PC-3 (cell line): ENCODE measurements at regions not wholly inside any gene's neighbourhood (a gene's known extent, or its start where the extent isn't known, plus 50 kb on each side); places are given as distances from the start of the nearest gene placed in this dataset.

ENCODE experiments used
- ATAC-seq: fragments of 200-7000 bp; cut with Tn5 transposase; 2 replicates; pipeline ENCODE4 v1.9.1; 2020; ENCODE audit warnings: mild to moderate bottlenecking, moderate library complexity
- BruUV-seq: library from RNA; stranded (reverse); fragments of 400-500 nt; replicated peaks from 2 replicates; lab custom pipeline; 2021; lab: Mats Ljungman, UMichigan
- CTCF ChIA-PET: fragments of 300-600 bp; sonication (Branson Sonifier 250); formaldehyde crosslinking; loops from one replicate; lab custom pipeline; 2022; ENCODE audit warnings: antibody characterized with exemption; lab: Charles Lee
- POLR2A ChIA-PET: fragments of 300-600 bp; sonication (Branson Sonifier 250); formaldehyde crosslinking; loops from one replicate; lab custom pipeline; 2022; ENCODE audit warnings: antibody characterized with exemption; ENCODE audit not compliant: unreplicated experiment; lab: Charles Lee
- DNase-seq: peaks from one replicate; pipeline ENCODE4 v3.0.0-alpha.2; 2015
- H2AFZ ChIP-seq: fragments of 300-600 bp; sonication (generic); 2 replicates; pipeline ENCODE4 v1.6.0; 2016; ENCODE audit warnings: antibody characterized with exemption, low read length
- H3F3A ChIP-seq: fragments of 300-600 bp; sonication (generic); one replicate; pipeline ENCODE4 v1.6.0; 2017; ENCODE audit warnings: antibody characterized with exemption, low read length, control low read depth, mild to moderate bottlenecking; ENCODE audit not compliant: unreplicated experiment
- H3K27ac ChIP-seq: fragments of 300-600 bp; sonication (generic); 2 replicates; pipeline ENCODE4 v1.5.1; 2016; ENCODE audit warnings: mild to moderate bottlenecking, low read length
- H3K27me3 ChIP-seq: fragments of 300-600 bp; sonication (generic); 2 replicates; pipeline ENCODE4 v1.6.1; 2016; ENCODE audit warnings: low read length, mixed read lengths
- H3K36me3 ChIP-seq: fragments of 300-600 bp; sonication (generic); 2 replicates; pipeline ENCODE4 v1.6.1; 2016; ENCODE audit warnings: low read depth, mixed run types, low read length, mixed read lengths
- H3K4me1 ChIP-seq: fragments of 300-600 bp; sonication (generic); 2 replicates; pipeline ENCODE4 v1.5.1; 2016; ENCODE audit warnings: low read length; ENCODE audit not compliant: insufficient read depth
- H3K4me2 ChIP-seq: fragments of 300-600 bp; sonication (generic); 2 replicates; pipeline ENCODE4 v1.6.0; 2016; ENCODE audit warnings: low read length
- H3K4me3 ChIP-seq: fragments of 300-600 bp; sonication (generic); 2 replicates; pipeline ENCODE4 v1.5.1; 2016; ENCODE audit warnings: mild to moderate bottlenecking, low read length, mixed read lengths
- H3K79me2 ChIP-seq: fragments of 300-600 bp; sonication (generic); 2 replicates; pipeline ENCODE4 v1.6.1; 2017; ENCODE audit warnings: low read length, mixed read lengths
- H3K9ac ChIP-seq: fragments of 300-600 bp; sonication (generic); 2 replicates; pipeline ENCODE4 v1.6.0; 2016; ENCODE audit warnings: mild to moderate bottlenecking, low read length
- H3K9me2 ChIP-seq: fragments of 300-600 bp; sonication (generic); replicated peaks from 2 replicates; pipeline ENCODE4 v1.6.1; 2016; ENCODE audit warnings: mixed run types, low read length, mixed read lengths
- H3K9me3 ChIP-seq: fragments of 300-600 bp; sonication (generic); 2 replicates; pipeline ENCODE4 v1.6.1; 2016; ENCODE audit warnings: low read length, mixed read lengths
- H4K20me1 ChIP-seq: fragments of 300-600 bp; sonication (generic); 2 replicates; pipeline ENCODE4 v1.6.1; 2016; ENCODE audit warnings: low read length, mixed read lengths
- EZH2 ChIP-seq: fragments of 300-600 bp; sonication (generic); IDR thresholded peaks from one replicate; pipeline ENCODE4 v1.6.1; 2017; ENCODE audit warnings: antibody characterized with exemption, mild to moderate bottlenecking, low read length; ENCODE audit not compliant: unreplicated experiment
- EZH2phosphoT487 ChIP-seq: fragments of 300-600 bp; sonication (generic); IDR thresholded peaks from 2 replicates; pipeline ENCODE4 v1.6.1; 2018; ENCODE audit warnings: mild to moderate bottlenecking, antibody characterized with exemption, low read length, borderline replicate concordance
- intact Hi-C: fragments of 100-400 bp; cut with micrococcal nuclease; formaldehyde crosslinking; loops from 2 replicates; pipeline ENCODE4 v1.9.0; 2023
- TF ChIP-seq, protein P1 (sequence below): fragments of 300-600 bp; sonication (generic); conservative IDR thresholded peaks from 2 replicates; pipeline ENCODE4 v1.5.1; 2017; ENCODE audit warnings: antibody characterized with exemption, low read depth, mild to moderate bottlenecking, low read length

DNA sequence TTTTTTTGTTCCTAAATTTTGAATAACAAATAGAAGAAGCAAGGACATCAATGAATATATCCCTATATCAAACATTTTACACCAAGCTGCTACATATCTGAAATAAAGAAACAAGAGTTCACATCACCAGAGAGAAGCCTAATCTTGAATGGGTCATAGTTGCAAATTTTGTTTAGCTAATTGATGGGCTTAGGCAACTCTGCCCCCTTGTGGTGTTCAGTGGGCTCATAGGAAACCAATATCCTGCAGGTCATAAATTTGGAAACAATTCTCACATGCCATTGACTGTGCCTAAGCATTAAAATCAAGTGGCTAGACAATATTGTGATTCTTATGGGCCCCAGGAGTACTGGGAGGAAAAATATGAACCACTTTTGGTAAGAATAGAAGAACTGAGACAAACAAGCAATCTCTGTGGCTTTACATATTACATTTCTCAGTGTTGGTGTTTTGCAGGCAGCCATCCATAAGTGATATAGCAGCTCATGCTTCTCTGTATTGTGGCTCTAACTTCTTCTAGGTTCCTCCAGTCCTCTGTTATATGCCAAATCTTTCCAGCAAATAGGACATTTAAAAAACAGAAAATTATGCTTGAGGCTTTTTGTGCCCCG lies 1262.8 kb upstream of the PRMT6 start:
- Histone ChIP-seq H3K4me2 (no peak overlapping the region), H3K36me3 (no peaks in the 10 kb centered on the region), H3K9ac (no peak overlapping the region), H3K79me2 (no peaks in the 10 kb centered on the region), H3K4me1 (no peaks in the 10 kb centered on the region), H2AFZ (no peak overlapping the region), H3K4me3 (no peak overlapping the region), H3K9me3 (no peaks in the 10 kb centered on the region), H3F3A (no peaks in the 10 kb centered on the region), H4K20me1 (no peaks in the 10 kb centered on the region), H3K27ac (no peak overlapping the region), H3K27me3 (no peaks in the 10 kb centered on the region), H3K9me2 (no peaks in the 10 kb centered on the region)
- intact Hi-C loops: loop anchor here (1.0 to 10.0 kb wide), 6 partner anchors 82 to 1146 kb away; no protein-coding TSS in a partner anchor
- CTCF ChIA-PET: interaction anchor here (0.5 to 0.7 kb wide), 2 partner anchors 34 to 86 kb away, joined by 3 to 6 read pairs; no protein-coding TSS in a partner anchor
- ATAC-seq (peak; percentile 70), DNase-seq (peak; percentile 72)
- POLR2A ChIA-PET: no interaction called here
- TF ChIP-seq, protein P1, sequence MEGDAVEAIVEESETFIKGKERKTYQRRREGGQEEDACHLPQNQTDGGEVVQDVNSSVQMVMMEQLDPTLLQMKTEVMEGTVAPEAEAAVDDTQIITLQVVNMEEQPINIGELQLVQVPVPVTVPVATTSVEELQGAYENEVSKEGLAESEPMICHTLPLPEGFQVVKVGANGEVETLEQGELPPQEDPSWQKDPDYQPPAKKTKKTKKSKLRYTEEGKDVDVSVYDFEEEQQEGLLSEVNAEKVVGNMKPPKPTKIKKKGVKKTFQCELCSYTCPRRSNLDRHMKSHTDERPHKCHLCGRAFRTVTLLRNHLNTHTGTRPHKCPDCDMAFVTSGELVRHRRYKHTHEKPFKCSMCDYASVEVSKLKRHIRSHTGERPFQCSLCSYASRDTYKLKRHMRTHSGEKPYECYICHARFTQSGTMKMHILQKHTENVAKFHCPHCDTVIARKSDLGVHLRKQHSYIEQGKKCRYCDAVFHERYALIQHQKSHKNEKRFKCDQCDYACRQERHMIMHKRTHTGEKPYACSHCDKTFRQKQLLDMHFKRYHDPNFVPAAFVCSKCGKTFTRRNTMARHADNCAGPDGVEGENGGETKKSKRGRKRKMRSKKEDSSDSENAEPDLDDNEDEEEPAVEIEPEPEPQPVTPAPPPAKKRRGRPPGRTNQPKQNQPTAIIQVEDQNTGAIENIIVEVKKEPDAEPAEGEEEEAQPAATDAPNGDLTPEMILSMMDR: peak; percentile 89
- TF ChIP-seq EZH2phosphoT487 (no peak), EZH2 (no peak)
- no TSS peak for BruUV-seq

DNA sequence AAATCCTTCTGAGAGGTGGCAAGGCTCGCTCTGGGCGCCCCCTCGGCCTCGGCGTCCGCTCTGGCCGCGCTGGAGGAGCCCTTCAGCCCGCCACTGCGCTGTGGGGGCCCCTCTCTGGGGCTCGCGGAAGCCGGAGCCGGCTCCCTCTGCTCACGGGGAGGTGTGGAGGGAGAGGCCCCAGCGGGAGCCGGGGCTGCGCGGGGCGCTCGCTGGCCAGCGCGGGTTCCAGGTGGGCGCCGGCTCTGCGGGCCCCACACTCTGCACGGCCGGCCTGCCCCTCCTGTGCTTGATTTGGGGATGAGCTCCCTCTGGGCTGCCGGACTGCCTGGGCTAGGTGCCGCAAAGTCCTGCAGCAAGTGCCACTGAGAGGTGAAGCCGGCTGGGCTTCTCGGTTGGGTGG lies 1260.7 kb upstream of the PRMT6 start:
- no peak for DNase-seq
- no peak overlapping the region for H2AFZ ChIP-seq
- H3K36me3 ChIP-seq: no peaks in the 10 kb centered on the region
- H3K9me3 ChIP-seq: no peaks in the 10 kb centered on the region
- no TSS peak for BruUV-seq
- no peaks in the 10 kb centered on the region for H3F3A ChIP-seq
- H3K4me3 ChIP-seq: no peak overlapping the region
- no peak overlapping the region for H3K4me2 ChIP-seq
- no peak for TF ChIP-seq EZH2phosphoT487
- TF ChIP-seq, protein P1: no peak
- no peak for TF ChIP-seq EZH2
- H3K9me2 ChIP-seq: no peaks in the 10 kb centered on the region
- no peaks in the 10 kb centered on the region for H4K20me1 ChIP-seq
- H3K9ac ChIP-seq: no peak overlapping the region
- no peaks in the 10 kb centered on the region for H3K79me2 ChIP-seq
- no peak for ATAC-seq
- no peaks in the 10 kb centered on the region for H3K4me1 ChIP-seq
- POLR2A ChIA-PET: no interaction called here
- no peaks in the 10 kb centered on the region for H3K27me3 ChIP-seq
- intact Hi-C loops: loop anchor here (10.0 kb wide), 1 partner anchor 341 kb away; no protein-coding TSS in a partner anchor
- CTCF ChIA-PET: interaction anchor here (0.6 kb wide), 1 partner anchor 117 kb away, joined by 4 read pairs; no protein-coding TSS in a partner anchor
- H3K27ac ChIP-seq: no peak overlapping the region

DNA sequence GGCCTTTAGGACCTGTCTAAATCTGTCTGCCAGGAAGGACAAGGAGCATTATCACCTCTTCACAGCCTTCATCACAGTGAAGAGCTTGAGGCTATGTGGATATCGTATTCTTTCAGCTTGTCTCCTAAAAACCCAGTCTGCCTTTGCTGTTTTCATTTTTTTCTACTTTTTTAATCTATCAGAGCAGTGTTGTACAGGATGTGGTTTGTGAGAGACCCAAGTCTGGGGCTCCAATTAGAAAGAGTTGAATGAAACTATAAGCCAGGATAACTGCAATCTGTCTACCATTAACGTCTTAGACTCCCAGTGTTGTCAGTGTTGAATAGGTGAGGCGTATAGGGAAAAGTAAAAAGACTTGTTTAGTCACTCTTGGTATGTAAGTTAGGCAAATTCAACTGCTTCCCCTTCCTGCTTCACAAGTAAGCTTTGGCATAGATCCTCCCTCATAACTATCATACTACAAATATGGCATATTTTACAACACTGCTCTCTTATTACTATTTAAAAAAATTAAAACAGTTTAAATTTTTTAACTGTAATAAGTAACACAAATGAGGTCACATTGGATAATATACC lies 1225.8 kb upstream of the PRMT6 start:
- Histone ChIP-seq H2AFZ (peak overlapping the region; percentile 71), H3K9me2 (no peaks in the 10 kb centered on the region), H3K9me3 (no peaks in the 10 kb centered on the region), H3K79me2 (no peaks in the 10 kb centered on the region), H3K27ac (no peak overlapping the region), H3K9ac (no peak overlapping the region), H3K27me3 (no peaks in the 10 kb centered on the region), H3K4me3 (no peak overlapping the region), H3K36me3 (no peaks in the 10 kb centered on the region), H3K4me1 (no peaks in the 10 kb centered on the region), H3F3A (no peaks in the 10 kb centered on the region), H4K20me1 (no peaks in the 10 kb centered on the region), H3K4me2 (no peak overlapping the region)
- ChIA-PET POLR2A (no interaction called here), CTCF (no interaction called here)
- intact Hi-C loops: no loop called here
- DNase-seq (peak; percentile 25), ATAC-seq (peak; percentile 66)
- TF ChIP-seq EZH2phosphoT487 (no peak), EZH2 (no peak)
- TF ChIP-seq, protein P1: no peak
- BruUV-seq: no TSS peak
